C4-2B (cell line): ENCODE measurements at regions not wholly inside any gene's neighbourhood (a gene's known extent, or its start where the extent isn't known, plus 50 kb on each side); places are given as distances from the start of the nearest gene placed in this dataset.
"Not testable (repeated sequence)": the region's sequence is repeated elsewhere in the genome, so short reads cannot be mapped to it uniquely, and the experiment has no call there.

Source experiments
- CTCF ChIP-seq: fragments of 450-650 bp; conservative IDR thresholded peaks from 2 replicates; pipeline ENCODE4 v1.5.1; 2017; ENCODE audit warnings: mild to moderate bottlenecking
- ZFX ChIP-seq: fragments of 450-650 bp; IDR thresholded peaks from 2 replicates; pipeline ENCODE4 v1.6.1; 2017

- not testable (repeated sequence) for TF ChIP-seq CTCF, ZFX
Measured at GRCh38 chr14:81614302-81614701, 80.6 kb upstream of the SEL1L start.
